Stimulated activated CD4-positive, alpha-beta T cell treated with anti-CD3 and anti-CD28 coated beads, Interleukin-15, amount 100 ng/mL, for 24 hours (primary cell): ENCODE measurements at regions not wholly inside any gene's neighbourhood (a gene's known extent, or its start where the extent isn't known, plus 50 kb on each side); places are given as distances from the start of the nearest gene placed in this dataset.

Experiments
- DNase-seq: peaks from one replicate; pipeline ENCODE4 v3.0.0-alpha.2; 2020

DNA sequence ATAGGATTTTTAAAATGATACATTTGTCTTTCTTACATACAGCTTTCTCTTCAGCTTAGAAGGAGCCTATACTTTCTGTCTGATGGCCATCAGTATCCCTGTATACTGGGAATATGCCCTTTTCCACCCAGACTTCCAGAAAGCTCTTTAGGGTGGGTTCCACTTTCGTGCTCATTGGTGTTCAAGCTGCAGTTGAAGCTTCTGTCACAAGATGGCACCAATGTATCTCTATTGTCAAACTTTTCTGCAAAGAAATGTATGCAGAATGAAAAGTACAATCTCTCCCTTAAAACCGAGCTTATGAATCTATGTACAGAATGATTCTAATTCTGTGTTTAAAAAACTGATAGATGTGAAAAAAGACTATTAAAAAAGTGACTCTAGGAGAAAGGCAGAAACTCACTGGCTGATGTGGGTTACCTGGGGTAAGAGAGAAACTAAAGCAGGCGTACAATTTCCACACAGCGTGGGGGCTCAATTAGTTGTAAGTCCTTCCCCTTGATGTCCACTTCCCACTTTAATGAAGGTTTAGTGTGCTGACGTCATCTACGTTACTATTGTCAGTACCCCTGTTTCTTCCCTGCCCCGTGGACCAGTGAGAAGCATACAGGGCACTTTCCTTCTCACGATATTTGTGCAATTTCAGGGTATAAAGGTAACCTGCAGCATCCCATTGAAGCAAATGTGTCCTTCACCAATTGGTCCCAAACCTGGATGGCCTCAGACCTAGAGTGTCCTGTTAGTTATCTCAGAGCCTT is 57.3 kb upstream of the TCEAL2 start:
- DNase-seq, result peak; percentile 14

DNA sequence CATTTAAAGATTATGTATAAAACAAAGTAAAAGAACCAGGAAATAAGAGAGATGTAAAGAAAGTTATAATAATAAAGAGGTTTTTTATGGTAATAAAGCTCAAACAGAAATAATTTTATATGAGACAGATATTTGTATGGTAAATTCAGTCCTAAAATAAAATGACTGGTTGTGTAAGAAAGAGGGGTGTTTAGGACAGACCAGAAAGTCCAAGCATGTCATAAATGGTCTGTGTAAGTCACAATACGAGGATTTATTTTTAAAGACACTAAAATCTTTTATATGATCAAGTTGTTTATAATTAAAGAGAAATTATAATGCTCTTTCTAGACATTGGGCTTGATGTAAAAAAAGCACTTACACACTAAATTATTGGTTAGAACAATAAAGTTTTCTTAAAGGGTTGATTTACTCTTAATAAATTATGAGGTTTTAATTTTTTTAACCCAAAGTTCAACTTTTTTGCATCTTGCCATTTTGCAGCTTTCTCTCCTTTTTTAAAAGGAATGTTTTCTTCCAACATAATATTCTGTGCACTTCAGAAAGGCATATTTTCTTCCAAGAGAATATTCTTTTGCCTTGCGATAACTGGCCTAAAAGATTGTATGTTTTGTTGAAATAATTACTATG is 61.9 kb upstream of the TCEAL2 start:
- DNase-seq, result no peak

DNA sequence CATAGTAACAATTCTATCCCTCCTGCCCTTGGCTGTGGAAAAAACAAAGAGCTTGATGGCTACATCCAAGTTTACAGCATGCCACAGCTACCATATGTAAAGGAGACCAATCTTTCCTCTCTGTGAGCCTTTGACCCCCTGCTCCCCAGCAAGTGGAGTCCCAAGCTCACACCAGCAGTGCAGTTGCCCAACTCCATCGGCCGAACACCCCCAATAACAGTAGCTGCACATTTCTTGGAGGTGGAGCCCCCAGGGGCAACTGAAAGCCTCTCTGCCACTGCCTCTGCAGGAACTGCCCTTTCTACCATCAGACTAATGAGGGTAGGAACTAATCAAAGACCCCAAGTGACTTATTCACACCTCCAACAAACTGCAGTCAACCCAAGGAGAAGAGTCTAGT is 81.0 kb upstream of the TCEAL2 start:
- DNase-seq, result no peak

DNA sequence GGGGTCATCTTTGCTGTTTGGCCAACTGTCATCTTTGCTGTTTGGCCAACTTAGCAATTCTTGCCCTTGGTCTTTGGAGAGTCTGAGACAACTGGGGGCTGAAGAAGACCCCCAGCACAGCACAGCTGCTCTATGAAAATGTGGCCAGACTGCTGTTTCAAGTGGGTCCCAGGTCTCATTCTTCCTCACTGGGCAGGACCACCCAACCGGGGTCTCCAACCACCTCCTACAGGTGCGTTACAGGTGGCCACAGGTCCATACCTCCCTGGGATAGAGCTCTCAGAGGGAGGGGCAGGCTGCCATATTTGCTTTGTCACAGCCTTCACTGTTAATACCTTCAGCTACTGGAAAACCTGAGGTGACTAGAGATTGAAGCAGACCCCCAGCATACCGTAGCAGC is 82.1 kb upstream of the TCEAL2 start:
- DNase-seq, result no peak

DNA sequence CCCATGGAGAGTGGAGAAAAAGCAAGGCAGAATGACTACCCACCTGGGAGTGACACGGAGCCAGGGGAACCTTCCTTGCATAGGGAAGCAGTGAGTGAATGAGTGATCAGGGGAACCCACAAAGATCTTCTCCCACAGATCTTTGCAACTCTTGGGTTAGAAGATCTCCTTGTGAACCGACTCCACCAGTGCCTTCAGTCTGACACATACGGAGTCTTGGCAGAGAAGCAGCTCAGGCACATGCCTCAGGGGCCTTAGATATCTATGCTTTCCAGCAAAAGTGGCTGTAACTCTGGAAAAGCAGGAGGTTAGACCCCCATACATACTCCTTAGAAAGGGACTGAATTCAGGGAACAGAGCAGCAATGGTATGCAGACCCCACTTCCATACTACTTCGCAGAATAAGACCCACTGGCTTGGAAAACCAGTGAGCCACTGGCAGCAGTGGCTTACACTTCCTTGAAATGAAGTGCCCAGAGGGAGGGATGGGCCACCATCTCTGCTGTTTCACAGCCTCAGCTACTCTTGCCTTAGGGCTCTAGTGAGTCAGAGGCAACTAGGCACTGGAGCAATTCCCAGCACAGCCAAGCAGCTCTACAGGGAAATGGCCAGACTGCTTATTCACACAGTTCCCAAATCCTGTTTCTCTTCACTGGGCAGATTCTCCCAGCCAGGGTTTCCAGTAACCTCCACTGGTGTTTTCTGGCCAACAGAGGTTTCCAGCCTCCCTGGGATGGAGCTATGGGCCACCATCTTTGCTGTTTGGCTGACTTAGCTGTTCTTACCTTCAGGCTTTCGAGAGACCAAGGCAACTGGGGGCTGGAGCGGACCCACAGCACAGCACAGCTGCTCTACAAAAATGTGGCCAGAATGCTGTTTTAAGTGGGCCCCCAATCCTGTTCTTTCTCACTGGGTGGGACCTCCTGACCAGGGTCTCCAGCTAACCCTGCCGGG is 82.8 kb upstream of the TCEAL2 start:
- DNase-seq, result no peak

DNA sequence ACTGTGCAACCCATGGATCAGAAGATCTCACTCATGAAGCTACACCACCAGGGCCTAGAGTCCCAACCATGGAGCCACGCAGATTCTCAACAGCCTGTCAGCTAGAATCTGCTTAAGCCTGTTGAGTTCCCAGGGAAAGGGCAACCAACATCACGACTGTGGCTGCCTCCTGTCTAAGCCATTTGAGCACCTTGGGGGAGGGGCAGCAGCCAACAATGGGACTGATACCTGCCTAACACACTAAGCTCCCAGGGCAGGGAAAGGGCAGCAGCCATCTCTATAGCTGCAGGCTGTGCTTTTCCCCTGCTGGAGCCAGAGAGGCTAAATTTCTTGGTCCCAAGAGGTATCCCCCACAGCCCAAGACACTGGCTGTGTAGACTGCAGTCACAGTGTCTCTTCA is 96.5 kb upstream of the TCEAL2 start:
- DNase-seq, result no peak

DNA sequence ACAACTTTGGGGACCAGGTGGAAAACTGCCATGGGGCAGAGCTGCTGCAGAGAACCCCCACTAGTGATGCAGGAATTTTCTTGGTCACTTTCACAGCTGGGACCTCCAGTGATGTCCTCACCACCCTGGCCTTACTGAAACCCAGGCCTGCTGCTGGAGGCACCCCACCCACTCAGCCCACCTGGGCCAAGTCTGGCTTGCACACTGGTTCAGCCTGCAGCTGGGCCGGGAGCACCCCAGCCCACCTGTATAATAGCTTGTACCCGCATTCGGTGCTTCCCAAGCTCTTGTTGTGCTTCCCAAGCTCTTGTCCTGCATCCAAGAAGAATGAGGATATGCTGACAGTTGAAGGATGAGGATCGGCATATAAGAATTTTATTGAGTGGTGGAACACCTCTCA is 86.4 kb upstream of the ZMAT1 start:
- no peak for DNase-seq

DNA sequence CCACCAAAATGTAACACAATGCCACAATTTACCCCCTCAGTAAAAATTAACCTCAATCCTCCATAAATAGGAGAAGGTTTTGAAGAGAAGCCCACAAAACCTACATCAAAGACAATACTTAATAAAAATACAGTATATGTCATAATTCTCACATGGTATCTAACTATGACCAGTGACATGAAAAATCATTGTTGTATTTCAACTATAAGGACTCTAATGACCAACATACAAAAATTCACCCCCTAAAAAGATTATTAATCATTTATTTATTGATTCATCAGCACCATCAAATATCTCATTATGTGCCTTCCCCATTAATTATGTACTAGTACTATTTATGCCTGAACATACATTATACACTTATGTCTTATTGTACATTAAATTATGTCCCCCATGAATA is 77.1 kb upstream of the ZMAT1 start:
- no peak for DNase-seq

DNA sequence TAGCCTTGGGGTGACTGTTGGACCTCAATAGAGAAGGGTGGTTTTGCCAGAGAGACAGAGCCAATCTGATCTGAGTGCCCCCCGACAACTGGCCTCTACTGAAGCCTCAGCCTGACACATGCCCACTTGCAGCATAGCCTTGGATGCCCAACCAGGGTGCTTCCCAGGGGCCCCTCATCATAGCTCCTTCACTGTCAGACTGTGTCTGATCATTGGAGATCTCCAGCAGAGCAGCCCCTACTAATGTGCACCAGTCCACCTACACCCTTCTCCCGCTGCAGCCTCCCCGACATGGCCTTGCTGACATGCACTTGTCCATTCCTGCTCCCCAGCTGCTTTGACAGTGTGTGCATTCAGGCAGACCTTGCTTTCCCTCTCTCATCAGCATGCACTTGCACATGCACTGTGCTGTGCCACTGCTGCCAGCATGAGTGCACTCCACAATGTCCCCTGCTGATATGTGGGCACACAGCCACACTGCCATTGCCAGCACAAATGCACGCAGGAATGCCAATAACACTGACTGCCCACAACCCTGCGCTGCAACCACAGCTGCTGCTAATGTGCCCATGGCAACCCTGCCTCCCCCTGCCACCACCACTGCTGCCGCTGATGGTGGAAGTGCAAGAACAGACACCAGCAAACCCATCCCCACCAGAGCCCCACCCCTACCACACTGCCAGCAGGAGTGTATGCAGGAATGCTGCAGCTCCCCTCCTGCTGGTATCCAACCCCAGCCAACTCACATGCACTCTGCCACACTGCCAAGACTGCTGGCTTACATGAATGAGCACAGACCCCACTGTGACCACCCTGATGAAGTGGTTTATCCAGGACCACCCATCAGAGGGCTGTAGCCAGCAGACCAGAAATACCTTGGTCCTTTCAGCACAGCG is 68.1 kb upstream of the ZMAT1 start:
- no peak for DNase-seq

DNA sequence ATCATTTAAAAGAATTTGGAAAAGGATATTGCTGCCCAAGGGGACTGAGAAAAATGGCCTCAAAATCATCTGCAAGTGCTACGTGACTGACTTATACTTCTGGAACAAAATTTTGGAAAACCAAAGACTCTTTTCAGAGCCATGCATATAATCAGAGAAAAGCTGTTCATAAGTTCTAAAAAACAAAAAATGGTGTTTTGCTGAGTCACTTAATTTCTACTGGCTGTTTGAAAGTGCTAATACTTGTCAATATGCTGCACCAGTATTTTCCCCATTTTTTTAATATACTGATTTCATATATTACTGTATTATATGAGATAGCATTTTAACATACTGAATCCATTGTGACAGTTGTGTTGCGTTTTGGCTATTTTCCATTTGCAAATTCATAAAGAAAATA is 61.5 kb upstream of the ZMAT1 start:
- no peak for DNase-seq

DNA sequence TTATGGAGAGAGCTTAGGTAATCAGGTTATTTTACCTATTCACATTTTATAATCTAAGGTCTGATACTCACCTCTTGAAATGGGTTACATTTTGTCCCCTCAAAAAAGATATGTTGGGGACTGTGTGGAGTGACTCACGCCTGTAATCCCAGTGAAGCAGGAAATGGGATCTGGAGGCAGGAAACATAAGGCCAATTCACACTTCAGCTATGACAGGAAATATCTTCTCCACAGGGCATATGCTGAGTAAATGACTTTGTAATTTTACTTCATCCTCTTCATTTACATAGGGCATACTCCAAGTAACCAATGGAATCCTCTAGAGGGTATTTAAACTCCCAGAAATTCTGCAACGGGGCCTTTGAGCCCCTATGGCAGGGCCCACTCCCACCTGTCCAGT is 54.8 kb upstream of the ZMAT1 start:
- no peak for DNase-seq
